GM18508 (cell line): ENCODE measurements at regions not wholly inside any gene's neighbourhood (a gene's known extent, or its start where the extent isn't known, plus 50 kb on each side); places are given as distances from the start of the nearest gene placed in this dataset.

Experiments used
- ATAC-seq: cut with Tn5 transposase; IDR thresholded peaks from one replicate; pipeline ENCODE4 v1.9.1; 2021; ENCODE audit warnings: moderate number of reproducible peaks; ENCODE audit not compliant: insufficient read depth, unreplicated experiment

DNA sequence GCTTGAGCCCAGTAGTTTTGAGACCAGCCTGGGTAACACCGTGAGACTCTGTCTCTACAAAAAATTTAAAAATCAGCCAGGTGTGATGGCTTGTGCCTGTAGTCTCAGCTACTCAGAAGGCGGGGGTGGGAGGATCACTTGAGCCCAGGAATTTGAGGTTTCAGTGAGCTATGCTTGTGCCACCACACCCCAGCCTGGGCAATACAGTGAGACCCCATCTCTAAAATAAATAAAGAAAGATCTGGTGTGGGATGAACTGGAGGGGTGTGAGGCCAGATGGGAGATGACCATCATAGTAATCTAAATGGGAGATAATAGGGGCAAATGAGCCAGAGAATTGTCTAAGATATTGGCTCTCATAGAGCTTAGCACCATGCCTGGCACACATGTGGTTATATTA, 60.1 kb upstream of the TRABD2B start:
- no peak for ATAC-seq

DNA sequence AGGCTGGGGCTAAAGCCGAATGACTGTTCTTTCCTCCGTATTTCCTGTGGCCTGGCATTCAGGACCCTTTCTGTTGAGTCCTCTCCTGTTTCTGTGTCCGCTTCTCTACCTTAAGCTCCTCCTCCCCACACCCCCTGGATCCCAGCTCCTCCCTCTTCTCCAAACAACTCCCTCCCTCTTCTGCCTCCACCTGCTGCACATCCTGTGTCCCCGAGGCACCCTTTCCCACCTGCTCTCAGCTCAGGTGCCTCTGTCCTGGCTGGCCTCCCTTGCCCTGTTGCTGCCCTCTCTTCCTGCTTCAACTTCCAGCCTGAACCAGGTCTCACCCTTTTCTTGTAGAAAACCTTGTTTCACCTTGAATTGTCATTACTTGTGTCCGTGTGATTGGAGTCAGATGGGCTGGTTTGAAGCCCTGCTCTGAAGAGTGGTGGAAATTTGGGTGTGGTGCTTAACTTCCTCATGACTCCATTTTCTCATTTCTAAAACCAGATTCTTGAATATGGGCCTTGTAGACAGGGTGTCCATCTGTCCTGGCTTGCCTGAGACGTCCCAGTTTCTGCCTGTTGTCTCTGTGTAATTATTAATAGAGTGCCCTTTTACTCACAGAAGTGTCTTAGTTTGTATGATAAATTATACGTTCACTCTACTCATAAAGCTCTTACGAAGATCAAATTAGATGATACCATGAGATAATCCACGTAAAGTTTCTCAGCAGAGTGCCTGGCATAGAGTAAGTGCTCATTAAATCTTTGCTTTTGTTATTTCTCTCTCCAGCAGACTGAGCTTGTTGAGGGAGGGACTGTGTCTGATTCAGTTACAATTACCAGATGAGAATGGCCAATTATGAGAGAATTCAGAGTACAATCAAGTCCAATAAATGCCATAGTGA, 58.9 kb upstream of the TRABD2B start:
- no peak for ATAC-seq

DNA sequence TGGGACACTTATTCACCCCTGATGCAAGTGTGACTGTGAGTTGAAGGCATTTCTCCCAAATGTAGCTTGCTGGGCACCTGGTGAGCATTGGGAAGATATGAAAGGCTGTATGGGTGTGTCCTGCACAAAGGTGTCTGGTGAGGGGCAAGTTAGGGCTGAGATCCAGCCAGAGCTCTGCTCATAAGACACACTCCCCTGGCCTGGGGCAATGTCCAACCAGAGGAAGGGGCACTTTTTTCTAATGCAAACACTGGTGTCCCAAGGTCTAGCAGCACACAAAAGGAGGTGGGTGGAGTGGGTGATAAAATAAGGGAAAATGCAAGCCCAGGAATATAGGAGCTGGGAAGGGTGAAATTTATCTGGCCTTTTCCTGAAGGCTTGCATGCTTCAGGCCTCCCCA, 57.0 kb upstream of the TRABD2B start:
- no peak for ATAC-seq

DNA sequence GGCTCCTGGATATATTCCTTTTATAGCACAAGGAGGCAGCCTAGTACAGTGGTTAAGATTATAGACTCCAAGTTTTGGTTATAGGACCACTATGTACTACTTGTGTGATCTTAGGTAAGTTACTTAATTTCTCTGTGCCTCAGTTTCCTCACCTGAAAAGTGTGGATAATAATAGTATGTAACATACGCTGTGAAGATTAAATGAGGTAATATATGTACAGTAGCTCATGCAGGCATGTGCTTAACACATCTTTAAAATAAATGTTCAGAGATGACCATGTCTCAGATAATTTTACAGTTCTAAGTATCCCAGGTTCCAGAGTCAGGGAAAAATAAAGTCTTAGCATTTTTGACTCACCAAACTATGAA, 55.7 kb upstream of the TRABD2B start:
- no peak for ATAC-seq

DNA sequence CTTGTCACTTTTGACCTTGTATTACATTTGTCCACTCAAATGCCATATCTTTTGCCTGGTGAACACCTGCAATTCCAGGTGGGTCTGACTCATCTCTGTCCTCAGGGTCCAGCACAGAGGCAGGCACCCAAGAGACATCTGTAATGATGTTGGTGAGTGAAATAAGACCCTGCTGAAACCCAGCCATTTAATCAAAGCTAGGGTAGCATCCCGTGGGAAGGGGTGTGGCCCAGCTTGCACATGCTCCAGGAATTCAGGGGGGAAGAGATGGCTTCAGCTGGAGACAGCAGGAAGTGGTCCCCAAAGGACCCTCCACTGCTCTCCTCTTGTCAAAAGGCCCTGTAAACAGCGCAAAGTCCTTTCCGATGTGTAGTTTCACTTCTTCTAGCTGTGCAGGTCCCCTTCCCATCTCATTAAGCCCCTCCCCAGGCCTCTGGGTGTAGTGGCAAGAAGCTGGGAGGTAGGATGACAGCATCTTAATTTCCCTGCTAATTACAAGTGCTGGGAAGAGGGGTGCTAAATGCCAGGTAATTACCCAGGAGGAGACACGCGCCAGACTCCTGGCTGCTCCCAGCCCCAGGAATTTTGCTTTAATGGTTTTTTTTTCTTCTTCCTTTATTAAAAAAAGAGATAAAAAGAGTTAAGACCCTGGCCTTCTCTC, 54.4 kb upstream of the TRABD2B start:
- ATAC-seq, result no peak

DNA sequence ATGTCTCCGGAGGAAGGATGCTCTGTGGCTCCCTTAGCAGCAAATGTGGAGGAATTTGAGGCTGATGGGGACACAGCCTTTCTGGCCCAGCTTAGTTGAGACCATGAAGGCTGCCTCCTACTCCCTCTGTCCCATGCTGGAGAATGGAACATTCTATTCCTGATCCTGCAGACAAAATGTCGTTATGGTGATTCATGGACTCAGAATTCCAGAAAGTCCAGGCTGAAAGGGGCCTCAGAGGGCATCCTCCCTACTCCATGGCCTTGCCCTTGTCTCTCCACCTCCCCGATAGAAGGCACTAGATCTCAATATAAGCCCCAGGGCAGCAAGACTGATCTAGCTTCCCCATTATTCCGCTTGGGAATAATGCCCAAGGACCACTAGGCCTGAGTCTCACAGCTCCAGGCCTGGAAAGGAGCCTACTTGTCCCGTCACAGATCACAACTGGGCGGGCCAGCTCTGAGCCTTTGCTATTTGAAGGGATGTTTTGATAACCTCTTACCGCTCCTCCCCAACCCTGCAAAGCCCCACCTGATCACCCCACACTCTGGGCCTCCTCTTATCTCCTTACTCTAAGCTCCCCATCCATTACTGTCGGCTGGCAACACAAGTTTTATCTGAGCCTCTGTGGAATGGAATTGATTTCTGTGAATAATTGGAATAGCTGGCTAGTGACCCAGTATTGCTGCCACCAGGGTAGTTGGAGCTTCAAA, 52.8 kb upstream of the TRABD2B start:
- no peak for ATAC-seq

DNA sequence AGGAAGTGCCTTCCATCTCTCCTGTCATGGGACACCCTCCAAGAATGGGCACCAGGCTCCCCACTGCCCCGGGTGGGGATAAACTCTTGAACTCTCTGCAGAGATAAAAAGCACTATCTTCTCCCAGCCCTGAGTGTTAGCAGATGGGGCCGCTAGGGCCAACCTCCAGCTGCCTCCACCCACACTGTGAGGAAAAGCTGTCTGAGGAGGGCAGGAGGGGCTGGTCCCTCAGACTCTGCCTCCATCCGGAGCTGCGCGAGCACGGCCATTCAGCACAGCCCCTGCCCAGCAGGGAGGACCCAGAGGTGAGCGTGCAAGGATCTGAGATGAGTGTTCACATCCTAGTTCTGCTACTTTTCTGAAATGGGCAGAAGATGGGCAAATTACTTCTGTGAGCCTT, 51.8 kb upstream of the TRABD2B start:
- ATAC-seq, result no peak

DNA sequence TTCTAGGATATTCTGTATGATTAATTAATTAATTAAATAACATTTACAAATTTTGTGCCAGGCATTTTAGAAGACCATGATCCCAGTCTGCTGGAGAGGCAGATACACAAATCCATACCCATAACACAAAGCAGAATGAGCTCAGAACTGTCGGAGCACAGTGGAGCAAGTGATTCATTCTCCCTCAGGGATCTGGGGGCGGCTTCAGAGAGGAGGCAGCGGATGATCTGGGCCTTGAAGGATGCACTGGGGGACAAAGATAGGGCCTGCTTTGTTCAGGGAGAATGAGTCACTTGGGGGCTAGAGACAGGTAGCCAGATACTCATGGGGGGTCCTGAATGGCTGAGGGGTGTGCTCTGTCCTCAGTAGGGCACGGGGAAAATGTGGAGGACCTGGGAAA, 50.9 kb upstream of the TRABD2B start:
- no peak for ATAC-seq

DNA sequence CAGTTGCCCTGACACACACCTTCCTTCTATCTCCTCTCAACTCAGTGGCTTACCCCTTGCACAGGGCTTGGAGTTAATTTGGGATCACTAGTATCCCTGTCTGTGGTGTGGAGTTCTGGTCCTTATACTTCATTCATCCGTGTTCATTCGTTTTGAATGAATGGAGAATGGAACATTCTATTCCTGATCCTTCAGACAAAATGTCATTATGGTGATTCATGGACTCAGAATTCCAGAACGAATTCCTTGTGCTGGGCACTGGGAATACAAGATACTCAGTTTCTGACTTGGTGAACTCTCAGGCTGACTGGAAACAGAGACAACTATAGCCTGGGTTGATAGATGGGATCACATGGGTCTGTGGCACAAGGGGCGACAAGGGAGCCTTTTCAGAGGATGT, 49.9 kb upstream of the TRABD2B start:
- ATAC-seq, result no peak
